ENCODE measurements at regions not wholly inside any gene's neighbourhood (a gene's known extent, or its start where the extent isn't known, plus 50 kb on each side); places are given as distances from the start of the nearest gene placed in this dataset.

DNA sequence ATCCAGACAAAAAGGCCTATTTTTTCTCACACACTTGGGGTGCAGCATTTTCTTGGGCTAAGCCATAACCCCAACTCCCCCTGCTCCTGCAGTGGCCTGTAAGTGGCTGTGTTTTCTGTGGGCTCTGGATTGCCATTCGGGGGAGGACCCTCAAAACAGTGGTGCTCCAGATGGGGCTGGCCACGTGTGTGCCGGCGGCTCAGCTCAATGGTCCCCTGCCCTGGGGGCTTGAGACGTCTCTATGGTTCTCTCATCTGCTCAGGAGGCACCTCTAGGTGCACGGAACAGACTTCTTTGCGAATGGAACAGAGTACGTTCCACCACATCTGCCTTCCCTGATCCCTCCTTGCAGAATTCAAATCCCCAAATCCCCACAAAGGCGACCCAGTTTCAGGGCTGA, 250.0 kb upstream of the SHH start:
- Histone ChIP-seq H2AFZ (no peak overlapping the region), H3K27ac (ENCODE audit: low read depth) (no peak overlapping the region), H3K4me3 (no peak overlapping the region), H3K4me1 (ENCODE audit: insufficient read depth) (no peaks in the 10 kb centered on the region), H4K20me1 (replicated peaks; ENCODE audit: insufficient read depth) (no peaks in the 10 kb centered on the region), H3K36me3 (ENCODE audit: insufficient read depth) (no peaks in the 10 kb centered on the region), H3K9me2 (ENCODE audit: insufficient read depth) (no peaks in the 10 kb centered on the region), H3F3A (replicated peaks; ENCODE audit: low read depth) (peaks cover 8% of the 10 kb centered on the region), H3K4me2 (no peak overlapping the region), H3K79me2 (replicated peaks; ENCODE audit: insufficient read depth) (no peaks in the 10 kb centered on the region), H3K27me3 (ENCODE audit: insufficient read depth) (no peaks in the 10 kb centered on the region)
- H3K36me3 Mint-ChIP-seq (ENCODE audit: low read depth), result peaks cover 3% of the 10 kb centered on the region; the same call in 2 of the 3 replicates
- peaks cover 30% of the 10 kb centered on the region for H3K9me3 Mint-ChIP-seq
- DNase-seq (ENCODE audit: low spot score) (no peak), ATAC-seq (no peak)
- H3K4me1 Mint-ChIP-seq, result no peaks in the 10 kb centered on the region; the same call in 2 of the 3 replicates
- TF ChIP-seq EZH2 (IDR thresholded peaks at IDR 0.05; ENCODE audit: low read depth, unreplicated experiment) (no peak), STAT1 (IDR thresholded peaks at IDR 0.05; ENCODE audit: unreplicated experiment) (no peak), JUNB (IDR thresholded peaks at IDR 0.05; ENCODE audit: unreplicated experiment) (no peak), EZH2phosphoT487 (IDR thresholded peaks at IDR 0.05; ENCODE audit: unreplicated experiment) (no peak), POLR2AphosphoS5 (IDR thresholded peaks at IDR 0.05; ENCODE audit: low read depth) (no peak), CREB1 (CRISPR knock-in tag; IDR thresholded peaks at IDR 0.05; ENCODE audit: low read depth) (no peak), ZNF114 (CRISPR knock-in tag; IDR thresholded peaks at IDR 0.05) (no peak), ZNF331 (CRISPR knock-in tag; IDR thresholded peaks at IDR 0.05; ENCODE audit: low read depth) (no peak), NANOG (IDR thresholded peaks at IDR 0.05; ENCODE audit: borderline replicate concordance) (no peak)
- TF ChIP-seq, protein P1, sequence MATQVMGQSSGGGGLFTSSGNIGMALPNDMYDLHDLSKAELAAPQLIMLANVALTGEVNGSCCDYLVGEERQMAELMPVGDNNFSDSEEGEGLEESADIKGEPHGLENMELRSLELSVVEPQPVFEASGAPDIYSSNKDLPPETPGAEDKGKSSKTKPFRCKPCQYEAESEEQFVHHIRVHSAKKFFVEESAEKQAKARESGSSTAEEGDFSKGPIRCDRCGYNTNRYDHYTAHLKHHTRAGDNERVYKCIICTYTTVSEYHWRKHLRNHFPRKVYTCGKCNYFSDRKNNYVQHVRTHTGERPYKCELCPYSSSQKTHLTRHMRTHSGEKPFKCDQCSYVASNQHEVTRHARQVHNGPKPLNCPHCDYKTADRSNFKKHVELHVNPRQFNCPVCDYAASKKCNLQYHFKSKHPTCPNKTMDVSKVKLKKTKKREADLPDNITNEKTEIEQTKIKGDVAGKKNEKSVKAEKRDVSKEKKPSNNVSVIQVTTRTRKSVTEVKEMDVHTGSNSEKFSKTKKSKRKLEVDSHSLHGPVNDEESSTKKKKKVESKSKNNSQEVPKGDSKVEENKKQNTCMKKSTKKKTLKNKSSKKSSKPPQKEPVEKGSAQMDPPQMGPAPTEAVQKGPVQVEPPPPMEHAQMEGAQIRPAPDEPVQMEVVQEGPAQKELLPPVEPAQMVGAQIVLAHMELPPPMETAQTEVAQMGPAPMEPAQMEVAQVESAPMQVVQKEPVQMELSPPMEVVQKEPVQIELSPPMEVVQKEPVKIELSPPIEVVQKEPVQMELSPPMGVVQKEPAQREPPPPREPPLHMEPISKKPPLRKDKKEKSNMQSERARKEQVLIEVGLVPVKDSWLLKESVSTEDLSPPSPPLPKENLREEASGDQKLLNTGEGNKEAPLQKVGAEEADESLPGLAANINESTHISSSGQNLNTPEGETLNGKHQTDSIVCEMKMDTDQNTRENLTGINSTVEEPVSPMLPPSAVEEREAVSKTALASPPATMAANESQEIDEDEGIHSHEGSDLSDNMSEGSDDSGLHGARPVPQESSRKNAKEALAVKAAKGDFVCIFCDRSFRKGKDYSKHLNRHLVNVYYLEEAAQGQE (IDR thresholded peaks at IDR 0.05; ENCODE audit: unreplicated experiment), result no peak
- TF ChIP-seq, protein P2, sequence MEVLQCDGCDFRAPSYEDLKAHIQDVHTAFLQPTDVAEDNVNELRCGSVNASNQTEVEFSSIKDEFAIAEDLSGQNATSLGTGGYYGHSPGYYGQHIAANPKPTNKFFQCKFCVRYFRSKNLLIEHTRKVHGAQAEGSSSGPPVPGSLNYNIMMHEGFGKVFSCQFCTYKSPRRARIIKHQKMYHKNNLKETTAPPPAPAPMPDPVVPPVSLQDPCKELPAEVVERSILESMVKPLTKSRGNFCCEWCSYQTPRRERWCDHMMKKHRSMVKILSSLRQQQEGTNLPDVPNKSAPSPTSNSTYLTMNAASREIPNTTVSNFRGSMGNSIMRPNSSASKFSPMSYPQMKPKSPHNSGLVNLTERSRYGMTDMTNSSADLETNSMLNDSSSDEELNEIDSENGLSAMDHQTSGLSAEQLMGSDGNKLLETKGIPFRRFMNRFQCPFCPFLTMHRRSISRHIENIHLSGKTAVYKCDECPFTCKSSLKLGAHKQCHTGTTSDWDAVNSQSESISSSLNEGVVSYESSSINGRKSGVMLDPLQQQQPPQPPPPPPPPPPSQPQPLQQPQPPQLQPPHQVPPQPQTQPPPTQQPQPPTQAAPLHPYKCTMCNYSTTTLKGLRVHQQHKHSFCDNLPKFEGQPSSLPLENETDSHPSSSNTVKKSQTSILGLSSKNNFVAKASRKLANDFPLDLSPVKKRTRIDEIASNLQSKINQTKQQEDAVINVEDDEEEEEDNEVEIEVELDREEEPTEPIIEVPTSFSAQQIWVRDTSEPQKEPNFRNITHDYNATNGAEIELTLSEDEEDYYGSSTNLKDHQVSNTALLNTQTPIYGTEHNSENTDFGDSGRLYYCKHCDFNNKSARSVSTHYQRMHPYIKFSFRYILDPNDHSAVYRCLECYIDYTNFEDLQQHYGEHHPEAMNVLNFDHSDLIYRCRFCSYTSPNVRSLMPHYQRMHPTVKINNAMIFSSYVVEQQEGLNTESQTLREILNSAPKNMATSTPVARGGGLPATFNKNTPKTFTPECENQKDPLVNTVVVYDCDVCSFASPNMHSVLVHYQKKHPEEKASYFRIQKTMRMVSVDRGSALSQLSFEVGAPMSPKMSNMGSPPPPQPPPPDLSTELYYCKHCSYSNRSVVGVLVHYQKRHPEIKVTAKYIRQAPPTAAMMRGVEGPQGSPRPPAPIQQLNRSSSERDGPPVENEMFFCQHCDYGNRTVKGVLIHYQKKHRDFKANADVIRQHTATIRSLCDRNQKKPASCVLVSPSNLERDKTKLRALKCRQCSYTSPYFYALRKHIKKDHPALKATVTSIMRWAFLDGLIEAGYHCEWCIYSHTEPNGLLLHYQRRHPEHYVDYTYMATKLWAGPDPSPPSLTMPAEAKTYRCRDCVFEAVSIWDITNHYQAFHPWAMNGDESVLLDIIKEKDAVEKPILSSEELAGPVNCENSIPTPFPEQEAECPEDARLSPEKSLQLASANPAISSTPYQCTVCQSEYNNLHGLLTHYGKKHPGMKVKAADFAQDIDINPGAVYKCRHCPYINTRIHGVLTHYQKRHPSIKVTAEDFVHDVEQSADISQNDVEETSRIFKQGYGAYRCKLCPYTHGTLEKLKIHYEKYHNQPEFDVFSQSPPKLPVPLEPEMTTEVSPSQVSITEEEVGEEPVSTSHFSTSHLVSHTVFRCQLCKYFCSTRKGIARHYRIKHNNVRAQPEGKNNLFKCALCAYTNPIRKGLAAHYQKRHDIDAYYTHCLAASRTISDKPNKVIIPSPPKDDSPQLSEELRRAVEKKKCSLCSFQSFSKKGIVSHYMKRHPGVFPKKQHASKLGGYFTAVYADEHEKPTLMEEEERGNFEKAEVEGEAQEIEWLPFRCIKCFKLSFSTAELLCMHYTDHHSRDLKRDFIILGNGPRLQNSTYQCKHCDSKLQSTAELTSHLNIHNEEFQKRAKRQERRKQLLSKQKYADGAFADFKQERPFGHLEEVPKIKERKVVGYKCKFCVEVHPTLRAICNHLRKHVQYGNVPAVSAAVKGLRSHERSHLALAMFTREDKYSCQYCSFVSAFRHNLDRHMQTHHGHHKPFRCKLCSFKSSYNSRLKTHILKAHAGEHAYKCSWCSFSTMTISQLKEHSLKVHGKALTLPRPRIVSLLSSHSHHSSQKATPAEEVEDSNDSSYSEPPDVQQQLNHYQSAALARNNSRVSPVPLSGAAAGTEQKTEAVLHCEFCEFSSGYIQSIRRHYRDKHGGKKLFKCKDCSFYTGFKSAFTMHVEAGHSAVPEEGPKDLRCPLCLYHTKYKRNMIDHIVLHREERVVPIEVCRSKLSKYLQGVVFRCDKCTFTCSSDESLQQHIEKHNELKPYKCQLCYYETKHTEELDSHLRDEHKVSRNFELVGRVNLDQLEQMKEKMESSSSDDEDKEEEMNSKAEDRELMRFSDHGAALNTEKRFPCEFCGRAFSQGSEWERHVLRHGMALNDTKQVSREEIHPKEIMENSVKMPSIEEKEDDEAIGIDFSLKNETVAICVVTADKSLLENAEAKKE (CRISPR knock-in tag; IDR thresholded peaks at IDR 0.05), result no peak
- TF ChIP-seq, protein P3, sequence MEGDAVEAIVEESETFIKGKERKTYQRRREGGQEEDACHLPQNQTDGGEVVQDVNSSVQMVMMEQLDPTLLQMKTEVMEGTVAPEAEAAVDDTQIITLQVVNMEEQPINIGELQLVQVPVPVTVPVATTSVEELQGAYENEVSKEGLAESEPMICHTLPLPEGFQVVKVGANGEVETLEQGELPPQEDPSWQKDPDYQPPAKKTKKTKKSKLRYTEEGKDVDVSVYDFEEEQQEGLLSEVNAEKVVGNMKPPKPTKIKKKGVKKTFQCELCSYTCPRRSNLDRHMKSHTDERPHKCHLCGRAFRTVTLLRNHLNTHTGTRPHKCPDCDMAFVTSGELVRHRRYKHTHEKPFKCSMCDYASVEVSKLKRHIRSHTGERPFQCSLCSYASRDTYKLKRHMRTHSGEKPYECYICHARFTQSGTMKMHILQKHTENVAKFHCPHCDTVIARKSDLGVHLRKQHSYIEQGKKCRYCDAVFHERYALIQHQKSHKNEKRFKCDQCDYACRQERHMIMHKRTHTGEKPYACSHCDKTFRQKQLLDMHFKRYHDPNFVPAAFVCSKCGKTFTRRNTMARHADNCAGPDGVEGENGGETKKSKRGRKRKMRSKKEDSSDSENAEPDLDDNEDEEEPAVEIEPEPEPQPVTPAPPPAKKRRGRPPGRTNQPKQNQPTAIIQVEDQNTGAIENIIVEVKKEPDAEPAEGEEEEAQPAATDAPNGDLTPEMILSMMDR (conservative IDR thresholded peaks at IDR 0.05; ENCODE audit: low read depth in 2 of 2), result no peak
- TF ChIP-seq, protein P4, sequence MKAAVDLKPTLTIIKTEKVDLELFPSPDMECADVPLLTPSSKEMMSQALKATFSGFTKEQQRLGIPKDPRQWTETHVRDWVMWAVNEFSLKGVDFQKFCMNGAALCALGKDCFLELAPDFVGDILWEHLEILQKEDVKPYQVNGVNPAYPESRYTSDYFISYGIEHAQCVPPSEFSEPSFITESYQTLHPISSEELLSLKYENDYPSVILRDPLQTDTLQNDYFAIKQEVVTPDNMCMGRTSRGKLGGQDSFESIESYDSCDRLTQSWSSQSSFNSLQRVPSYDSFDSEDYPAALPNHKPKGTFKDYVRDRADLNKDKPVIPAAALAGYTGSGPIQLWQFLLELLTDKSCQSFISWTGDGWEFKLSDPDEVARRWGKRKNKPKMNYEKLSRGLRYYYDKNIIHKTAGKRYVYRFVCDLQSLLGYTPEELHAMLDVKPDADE (IDR thresholded peaks at IDR 0.05), result no peak
- no peak overlapping the region for H3K27ac Mint-ChIP-seq
- H3K4me3 Mint-ChIP-seq, result no peak overlapping the region
- peaks cover 16% of the 10 kb centered on the region for H3K27me3 Mint-ChIP-seq (ENCODE audit: insufficient read depth, low read depth, poor library complexity)

Data from GM23338 (cell line).